ENCODE measurements at regions not wholly inside any gene's neighbourhood (a gene's known extent, or its start where the extent isn't known, plus 50 kb on each side); places are given as distances from the start of the nearest gene placed in this dataset.
"Not testable (repeated sequence)": the region's sequence is repeated elsewhere in the genome, so short reads cannot be mapped to it uniquely, and the experiment has no call there.

DNA sequence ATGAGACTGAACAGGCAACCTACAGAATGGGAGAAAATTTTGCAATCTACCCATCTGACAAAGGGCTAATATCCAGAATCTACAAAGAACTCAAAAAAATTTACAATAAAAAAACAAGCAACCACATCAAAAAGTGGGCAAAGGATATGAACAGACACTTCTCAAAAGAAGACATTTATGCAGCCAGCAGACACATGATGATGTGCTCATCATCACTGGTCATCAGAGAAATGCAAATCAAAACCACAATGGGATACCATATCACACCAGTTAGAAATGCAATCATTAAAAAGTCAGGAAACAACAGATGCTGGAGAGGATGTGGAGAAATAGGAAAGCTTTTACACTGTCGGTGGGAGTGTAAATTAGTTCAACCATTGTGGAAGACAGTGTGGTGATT, 51.7 kb upstream of the PAXBP1 start:
- not testable (repeated sequence) for H3K4me3 Mint-ChIP-seq; H3K36me3 Mint-ChIP-seq; DNase-seq (ENCODE audit: low spot score in 2 of 2); H3K9me3 Mint-ChIP-seq; H3K4me1 Mint-ChIP-seq; ATAC-seq (ENCODE audit: low read depth); H3K27me3 Mint-ChIP-seq; H3K27ac Mint-ChIP-seq

DNA sequence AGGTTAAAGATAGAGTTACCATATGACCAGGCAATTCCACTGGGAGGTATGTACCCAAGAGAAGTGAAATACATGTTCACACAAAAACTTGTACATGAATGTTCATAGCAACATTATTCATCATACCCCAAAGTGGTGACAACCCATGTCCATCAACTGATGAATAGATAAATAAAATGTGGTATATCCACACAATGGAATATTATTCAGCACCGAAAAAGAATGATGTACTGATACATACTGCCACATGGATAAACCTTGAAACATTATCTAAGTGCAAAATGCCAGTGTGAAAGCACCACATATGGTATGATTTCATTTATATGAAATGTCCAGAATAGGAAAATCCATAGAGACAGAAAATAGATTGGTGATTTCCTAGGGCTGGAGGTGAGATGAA, 53.4 kb upstream of the PAXBP1 start:
- no peak for DNase-seq (ENCODE audit: low spot score in 2 of 2)
- Mint-ChIP-seq H3K4me3 (no peak overlapping the region), H3K36me3 (peaks cover 4% of the 10 kb centered on the region), H3K27me3 (peaks cover 6% of the 10 kb centered on the region), H3K9me3 (no peaks in the 10 kb centered on the region), H3K27ac (no peak overlapping the region), H3K4me1 (no peaks in the 10 kb centered on the region)
- ATAC-seq (ENCODE audit: low read depth) = no peak

GRCh38 chr21:32826329-32827167, 55.0 kb upstream of the PAXBP1 start:
- no peak overlapping the region for H3K27ac Mint-ChIP-seq
- no peak overlapping the region for H3K4me3 Mint-ChIP-seq
- peaks cover 5% of the 10 kb centered on the region for H3K27me3 Mint-ChIP-seq
- DNase-seq (ENCODE audit: low spot score in 2 of 2) (peak; percentile 25), ATAC-seq (ENCODE audit: low read depth) (peak; percentile 71)
- no peaks in the 10 kb centered on the region for H3K4me1 Mint-ChIP-seq
- H3K9me3 Mint-ChIP-seq = no peaks in the 10 kb centered on the region
- peaks cover 4% of the 10 kb centered on the region for H3K36me3 Mint-ChIP-seq

- ATAC-seq (ENCODE audit: low read depth) = no peak
- Mint-ChIP-seq H3K27ac (no peak overlapping the region), H3K36me3 (no peaks in the 10 kb centered on the region), H3K4me1 (no peaks in the 10 kb centered on the region), H3K27me3 (peaks cover 5% of the 10 kb centered on the region), H3K4me3 (no peak overlapping the region), H3K9me3 (no peaks in the 10 kb centered on the region)
- no peak for DNase-seq (ENCODE audit: low spot score in 2 of 2)
Measured at GRCh38 chr21:32828908-32829307, 57.4 kb upstream of the PAXBP1 start.

DNA sequence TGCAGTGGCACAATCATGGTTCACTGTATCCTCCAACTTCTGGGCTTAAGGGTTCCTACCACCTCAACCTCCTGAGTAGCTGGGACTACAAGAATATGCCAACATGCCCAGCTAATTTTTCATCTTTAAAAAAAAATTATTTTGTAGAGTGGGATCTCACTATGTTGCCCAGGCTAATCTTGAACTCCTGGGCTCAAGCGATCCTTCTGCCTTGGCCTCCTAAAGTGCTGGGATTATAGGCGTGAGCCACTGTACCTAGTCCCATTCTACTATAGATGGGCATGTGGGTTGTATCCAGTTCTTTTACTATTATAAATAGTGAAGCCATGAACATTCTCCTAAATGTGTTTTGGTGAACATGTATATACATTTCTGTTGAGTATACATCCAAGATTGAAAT, 57.9 kb upstream of the PAXBP1 start:
- Mint-ChIP-seq H3K9me3 (no peaks in the 10 kb centered on the region), H3K4me1 (no peaks in the 10 kb centered on the region), H3K27me3 (peaks cover 5% of the 10 kb centered on the region), H3K4me3 (no peak overlapping the region), H3K27ac (no peak overlapping the region), H3K36me3 (no peaks in the 10 kb centered on the region)
- ATAC-seq (ENCODE audit: low read depth) (no peak), DNase-seq (ENCODE audit: low spot score in 2 of 2) (no peak)

- H3K4me1 Mint-ChIP-seq; ATAC-seq (ENCODE audit: low read depth); H3K9me3 Mint-ChIP-seq; H3K36me3 Mint-ChIP-seq; H3K27me3 Mint-ChIP-seq; H3K4me3 Mint-ChIP-seq; DNase-seq (ENCODE audit: low spot score in 2 of 2); H3K27ac Mint-ChIP-seq: not testable (repeated sequence)
Measured at GRCh38 chr21:32831779-32832178, 60.2 kb upstream of the PAXBP1 start.

GRCh38 chr21:32834211-32834915, 62.8 kb upstream of the PAXBP1 start:
- Mint-ChIP-seq H3K4me3 (no peak overlapping the region), H3K9me3 (peaks cover 4% of the 10 kb centered on the region), H3K27ac (no peak overlapping the region), H3K4me1 (no peaks in the 10 kb centered on the region), H3K27me3 (peaks cover 3% of the 10 kb centered on the region), H3K36me3 (no peaks in the 10 kb centered on the region)
- ATAC-seq (ENCODE audit: low read depth) (no peak), DNase-seq (ENCODE audit: low spot score in 2 of 2) (no peak)

DNA sequence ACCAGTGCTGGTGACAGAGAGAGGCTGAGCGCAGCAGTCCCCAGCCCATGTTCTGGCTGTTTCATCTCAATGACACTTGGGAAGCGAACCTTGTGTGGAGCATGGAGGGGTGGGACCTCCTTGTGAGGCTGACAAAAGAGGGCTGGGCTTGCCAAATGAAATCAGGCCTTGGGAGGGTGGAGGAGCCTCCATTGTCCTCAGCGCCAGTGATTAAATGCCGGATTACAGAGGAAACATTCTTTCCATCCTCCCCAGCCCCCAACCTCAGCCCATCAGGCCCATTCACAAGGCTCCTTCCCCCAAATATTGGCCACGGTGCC, 63.3 kb upstream of the PAXBP1 start:
- Mint-ChIP-seq H3K9me3 (peaks cover 4% of the 10 kb centered on the region), H3K4me3 (no peak overlapping the region), H3K36me3 (no peaks in the 10 kb centered on the region), H3K4me1 (no peaks in the 10 kb centered on the region), H3K27me3 (peaks cover 3% of the 10 kb centered on the region), H3K27ac (no peak overlapping the region)
- no peak for DNase-seq (ENCODE audit: low spot score in 2 of 2)
- ATAC-seq (ENCODE audit: low read depth) = no peak

DNA sequence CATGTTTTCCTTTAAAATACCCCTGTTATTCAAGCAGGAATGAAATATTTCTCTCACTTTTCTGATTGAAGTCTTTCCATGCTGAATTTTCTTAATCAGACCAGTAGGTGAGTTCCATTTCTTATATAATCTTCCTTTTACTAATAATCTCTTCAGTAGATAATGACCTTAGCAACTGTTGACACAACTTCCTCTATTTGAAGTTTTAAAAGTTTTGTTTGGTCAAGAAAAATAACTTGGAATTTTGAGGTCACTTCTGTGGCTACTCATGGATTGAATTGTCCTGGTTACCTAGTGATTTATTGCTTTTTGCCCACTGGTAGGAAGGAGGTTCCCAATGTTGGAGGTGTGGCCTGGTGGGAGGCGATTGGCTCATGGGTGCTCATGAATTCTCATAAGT, 70.6 kb upstream of the PAXBP1 start:
- Mint-ChIP-seq H3K27ac (no peak overlapping the region), H3K27me3 (no peaks in the 10 kb centered on the region), H3K4me3 (no peak overlapping the region), H3K36me3 (no peaks in the 10 kb centered on the region), H3K4me1 (no peaks in the 10 kb centered on the region), H3K9me3 (peaks cover 4% of the 10 kb centered on the region)
- ATAC-seq (ENCODE audit: low read depth) = no peak
- no peak for DNase-seq (ENCODE audit: low spot score in 2 of 2)

GRCh38 chr21:32843561-32843960, 72.0 kb upstream of the PAXBP1 start:
- Mint-ChIP-seq H3K27me3 (no peaks in the 10 kb centered on the region), H3K9me3 (no peaks in the 10 kb centered on the region), H3K4me3 (no peak overlapping the region), H3K27ac (no peak overlapping the region), H3K4me1 (no peaks in the 10 kb centered on the region), H3K36me3 (no peaks in the 10 kb centered on the region)
- no peak for DNase-seq (ENCODE audit: low spot score in 2 of 2)
- ATAC-seq (ENCODE audit: low read depth) = no peak

DNA sequence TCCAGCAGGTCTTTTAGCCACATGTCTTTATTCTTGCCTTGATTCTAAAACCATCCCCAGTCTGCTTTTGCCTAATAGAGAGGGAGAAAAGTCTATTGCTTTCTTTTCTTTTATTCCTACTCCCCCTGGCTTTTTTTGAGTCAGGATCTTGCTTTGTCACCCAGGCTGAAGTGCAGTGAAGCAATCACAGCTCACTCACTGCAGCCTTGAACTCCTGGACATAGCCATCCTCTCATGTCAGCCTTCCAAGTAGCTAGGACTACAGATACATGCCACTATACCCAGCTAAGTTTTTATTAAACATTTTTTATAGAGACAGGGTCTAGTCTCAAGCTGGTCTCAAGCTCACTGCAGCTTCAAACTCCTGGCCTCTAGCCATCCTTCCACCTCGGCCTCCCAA, 72.5 kb upstream of the PAXBP1 start:
- no peak overlapping the region for H3K27ac Mint-ChIP-seq

DNA sequence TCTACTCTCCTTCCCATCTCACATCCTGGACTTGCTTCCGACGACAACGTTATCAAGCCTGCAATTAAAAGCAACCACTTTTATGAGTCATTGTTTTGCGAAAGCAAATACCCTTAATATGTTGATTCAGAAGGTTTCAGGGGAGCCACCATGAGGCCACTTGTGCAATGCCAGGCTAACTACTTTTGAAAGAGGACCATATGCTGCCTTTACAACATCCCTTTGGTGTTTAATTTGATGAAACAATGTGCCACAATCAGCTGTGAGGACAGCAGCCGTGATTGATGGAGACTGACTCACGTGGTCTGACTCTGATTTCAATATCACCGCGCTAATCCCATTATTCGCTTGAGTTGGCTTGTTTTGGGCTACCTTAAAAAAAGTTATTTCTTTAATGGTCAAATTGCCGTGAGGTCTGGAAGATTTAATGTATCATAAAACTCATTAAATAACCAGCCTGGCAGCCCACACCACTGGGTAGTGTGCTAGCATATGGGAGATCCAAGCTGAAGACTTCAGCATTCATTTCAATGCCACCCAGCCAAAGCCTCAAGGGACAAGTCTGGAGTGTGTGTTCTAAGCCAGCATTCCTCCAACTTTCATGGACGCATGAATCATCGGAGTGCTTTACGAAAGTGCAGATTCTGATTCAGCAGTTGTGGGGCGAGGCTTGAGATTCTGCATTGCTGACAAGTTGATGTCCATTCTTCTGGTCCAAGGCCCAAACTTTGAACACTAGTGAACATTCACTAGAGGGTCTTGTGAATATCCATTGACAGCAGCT, 73.3 kb upstream of the PAXBP1 start:
- no peak overlapping the region for H3K4me3 Mint-ChIP-seq
- H3K9me3 Mint-ChIP-seq = no peaks in the 10 kb centered on the region
- no peak overlapping the region for H3K27ac Mint-ChIP-seq
- H3K27me3 Mint-ChIP-seq = no peaks in the 10 kb centered on the region
- H3K36me3 Mint-ChIP-seq = no peaks in the 10 kb centered on the region
- ATAC-seq (ENCODE audit: low read depth) = no peak
- no peaks in the 10 kb centered on the region for H3K4me1 Mint-ChIP-seq
- no peak for DNase-seq (ENCODE audit: low spot score in 2 of 2)

More for the DNA sequence above, 72.5 kb upstream of the PAXBP1 start:
- H3K9me3 Mint-ChIP-seq = no peaks in the 10 kb centered on the region
- H3K4me1 Mint-ChIP-seq = no peaks in the 10 kb centered on the region
- ATAC-seq (ENCODE audit: low read depth) = no peak
- H3K36me3 Mint-ChIP-seq = no peaks in the 10 kb centered on the region
- no peak overlapping the region for H3K4me3 Mint-ChIP-seq
- no peaks in the 10 kb centered on the region for H3K27me3 Mint-ChIP-seq
- DNase-seq (ENCODE audit: low spot score in 2 of 2) = no peak

DNA sequence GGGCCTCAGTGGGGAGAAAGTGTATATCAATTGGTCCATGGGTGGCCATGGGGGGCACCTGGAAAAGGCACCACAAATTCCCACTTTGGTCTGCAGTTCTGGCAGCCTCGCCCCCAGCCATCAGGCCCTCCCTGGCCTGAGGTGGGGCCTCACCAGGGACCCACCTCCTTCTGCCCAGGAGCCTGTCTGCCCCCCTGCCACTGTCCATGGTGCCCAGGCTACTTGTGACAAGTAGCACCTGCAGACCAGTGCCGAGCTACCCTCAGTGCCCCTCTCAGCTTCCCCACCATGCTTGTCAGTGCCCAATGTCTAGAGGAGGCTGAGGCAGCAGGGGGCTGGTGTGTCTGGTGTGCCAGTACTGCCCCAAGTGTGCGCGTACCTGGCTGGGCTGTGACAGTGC, 87.1 kb upstream of the PAXBP1 start:
- Mint-ChIP-seq H3K9me3 (peaks cover 8% of the 10 kb centered on the region), H3K27me3 (peaks cover 7% of the 10 kb centered on the region), H3K36me3 (no peaks in the 10 kb centered on the region), H3K4me3 (no peak overlapping the region), H3K4me1 (no peaks in the 10 kb centered on the region), H3K27ac (no peak overlapping the region)
- DNase-seq (ENCODE audit: low spot score in 2 of 2) (no peak), ATAC-seq (ENCODE audit: low read depth) (no peak)

GRCh38 chr21:32860399-32860798, 88.8 kb upstream of the PAXBP1 start:
- H3K36me3 Mint-ChIP-seq = no peaks in the 10 kb centered on the region
- ATAC-seq (ENCODE audit: low read depth) (no peak), DNase-seq (ENCODE audit: low spot score in 2 of 2) (no peak)
- H3K27me3 Mint-ChIP-seq = peaks cover 11% of the 10 kb centered on the region
- no peak overlapping the region for H3K4me3 Mint-ChIP-seq
- H3K4me1 Mint-ChIP-seq = no peaks in the 10 kb centered on the region
- peaks cover 8% of the 10 kb centered on the region for H3K9me3 Mint-ChIP-seq
- no peak overlapping the region for H3K27ac Mint-ChIP-seq

All from memory B cell (primary cell).